HG02970 (cell line): ENCODE measurements at regions not wholly inside any gene's neighbourhood (a gene's known extent, or its start where the extent isn't known, plus 50 kb on each side); places are given as distances from the start of the nearest gene placed in this dataset.
"Not testable (repeated sequence)": the region's sequence is repeated elsewhere in the genome, so short reads cannot be mapped to it uniquely, and the experiment has no call there.

Experiments
- ATAC-seq: cut with Tn5 transposase; IDR thresholded peaks from one replicate; pipeline ENCODE4 v1.9.1; 2021; ENCODE audit warnings: mild to moderate bottlenecking, moderate library complexity, moderate number of reproducible peaks; ENCODE audit not compliant: unreplicated experiment, low FRiP score

GRCh38 chr6:19694697-19695096 lies 142.5 kb upstream of the ID4 start:
- no peak for ATAC-seq

- ATAC-seq, result no peak
Observed at GRCh38 chr6:19697744-19698290, 139.4 kb upstream of the ID4 start.

- ATAC-seq, result no peak
Observed at GRCh38 chr6:19699932-19700331, 137.2 kb upstream of the ID4 start.

GRCh38 chr6:19705606-19706005 lies 131.6 kb upstream of the ID4 start:
- no peak for ATAC-seq

- no peak for ATAC-seq
Observed at GRCh38 chr6:19712012-19712688, 125.0 kb upstream of the ID4 start.

GRCh38 chr6:19712998-19713397 lies 124.2 kb upstream of the ID4 start:
- no peak for ATAC-seq

- ATAC-seq, result no peak
Observed at GRCh38 chr6:19713411-19713810, 123.8 kb upstream of the ID4 start.

GRCh38 chr6:19713984-19714383 lies 123.2 kb upstream of the ID4 start:
- no peak for ATAC-seq

- ATAC-seq, result no peak
Observed at GRCh38 chr6:19714434-19715166, 122.6 kb upstream of the ID4 start.

- ATAC-seq, result no peak
Observed at GRCh38 chr6:19715167-19715551, 122.0 kb upstream of the ID4 start.

- no peak for ATAC-seq
Observed at GRCh38 chr6:19719691-19720128, 117.5 kb upstream of the ID4 start.

GRCh38 chr6:19721766-19722377 lies 115.3 kb upstream of the ID4 start:
- ATAC-seq, result no peak

- ATAC-seq, result no peak
Observed at GRCh38 chr6:19722999-19723398, 114.2 kb upstream of the ID4 start.

GRCh38 chr6:19723545-19723944 lies 113.6 kb upstream of the ID4 start:
- no peak for ATAC-seq

GRCh38 chr6:19725436-19725835 lies 111.7 kb upstream of the ID4 start:
- not testable (repeated sequence) for ATAC-seq

- no peak for ATAC-seq
Observed at GRCh38 chr6:19731282-19731681, 105.9 kb upstream of the ID4 start.

- ATAC-seq, result no peak
Observed at GRCh38 chr6:19734061-19734460, 103.1 kb upstream of the ID4 start.

GRCh38 chr6:19734519-19734918 lies 102.7 kb upstream of the ID4 start:
- ATAC-seq, result no peak

- no peak for ATAC-seq
Observed at GRCh38 chr6:19736066-19736465, 101.1 kb upstream of the ID4 start.

- no peak for ATAC-seq
Observed at GRCh38 chr6:19738010-19738409, 99.2 kb upstream of the ID4 start.

- ATAC-seq, result no peak
Observed at GRCh38 chr6:19749722-19750121, 87.4 kb upstream of the ID4 start.
